ENCODE measurements at regions not wholly inside any gene's neighbourhood (a gene's known extent, or its start where the extent isn't known, plus 50 kb on each side); places are given as distances from the start of the nearest gene placed in this dataset.

GRCh38 chr2:125006676-125007075, 981.6 kb downstream of the CNTNAP5 start:
- TF ChIP-seq CTCF (IDR thresholded peaks at IDR 0.05): no peak
- no peak for TF ChIP-seq POLR2A (IDR thresholded peaks at IDR 0.05)

All from lower leg skin (tissue), 3 donors.